NT2/D1 (cell line): ENCODE measurements at regions not wholly inside any gene's neighbourhood (a gene's known extent, or its start where the extent isn't known, plus 50 kb on each side); places are given as distances from the start of the nearest gene placed in this dataset.

Source experiments
- DNase-seq: peaks from one replicate; pipeline ENCODE4 v3.0.0-alpha.2; 2011; ENCODE audit warnings: low read depth, low spot score
- H3K27me3 ChIP-seq: 2 replicates; pipeline ENCODE4 v1.6.0; 2011; ENCODE audit warnings: mild to moderate bottlenecking; ENCODE audit not compliant: insufficient read length, insufficient read depth
- H3K36me3 ChIP-seq: 2 replicates; pipeline ENCODE4 v1.6.1; 2011; ENCODE audit warnings: mild to moderate bottlenecking, low read length, mixed read lengths; ENCODE audit not compliant: insufficient read depth, insufficient read length
- H3K4me1 ChIP-seq: 2 replicates; pipeline ENCODE4 v1.5.1; 2011; ENCODE audit not compliant: insufficient read depth, insufficient read length
- H3K4me3 ChIP-seq: 2 replicates; pipeline ENCODE4 v1.5.1; 2011; ENCODE audit warnings: low read depth; ENCODE audit not compliant: insufficient read length
- H3K9ac ChIP-seq: 2 replicates; pipeline ENCODE4 v1.6.0; 2011; ENCODE audit warnings: low read depth; ENCODE audit not compliant: insufficient read length
- H3K9me3 ChIP-seq: 2 replicates; pipeline ENCODE4 v1.5.1; 2011; ENCODE audit warnings: mild to moderate bottlenecking, low read length; ENCODE audit not compliant: insufficient read depth
- SUZ12 ChIP-seq: IDR thresholded peaks from 2 replicates; pipeline ENCODE4 v1.6.1; 2011; ENCODE audit not compliant: insufficient read length, insufficient read depth; ENCODE audit errors: extremely low read depth
- YY1 ChIP-seq: IDR thresholded peaks from 2 replicates; pipeline ENCODE4 v1.6.1; 2011; ENCODE audit not compliant: insufficient read length, insufficient read depth
- ZNF274 ChIP-seq: IDR thresholded peaks from 2 replicates; pipeline ENCODE4 v1.6.1; 2011; ENCODE audit warnings: mild to moderate bottlenecking, low read depth, low read length

DNA sequence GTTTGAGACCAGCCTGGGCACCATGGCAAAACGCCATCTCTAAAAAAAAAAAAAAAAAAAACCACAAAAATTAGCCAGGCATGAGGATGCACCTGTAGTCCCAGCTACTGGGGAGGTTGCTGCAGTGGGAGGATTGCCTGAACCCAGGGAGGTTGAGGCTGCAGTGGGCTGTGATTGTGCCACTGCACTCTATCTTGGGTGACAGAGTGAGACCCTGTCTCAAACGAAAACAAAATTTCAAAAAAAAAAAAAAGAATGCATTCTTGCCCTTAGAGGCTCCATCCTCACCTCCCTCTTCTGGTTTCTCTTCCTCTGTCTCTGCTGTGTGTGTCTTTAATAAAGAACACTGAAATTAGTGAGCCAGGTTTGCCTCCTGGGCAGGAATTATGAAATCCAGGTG, 107.8 kb downstream of the VCPKMT start:
- no peaks in the 10 kb centered on the region for H3K36me3 ChIP-seq
- TF ChIP-seq ZNF274 (no peak), SUZ12 (no peak), YY1 (no peak)
- no peaks in the 10 kb centered on the region for H3K4me1 ChIP-seq
- H3K4me3 ChIP-seq = no peak overlapping the region
- H3K9ac ChIP-seq = no peak overlapping the region
- DNase-seq = no peak
- peaks cover 18% of the 10 kb centered on the region for H3K27me3 ChIP-seq
- H3K9me3 ChIP-seq = no peaks in the 10 kb centered on the region

DNA sequence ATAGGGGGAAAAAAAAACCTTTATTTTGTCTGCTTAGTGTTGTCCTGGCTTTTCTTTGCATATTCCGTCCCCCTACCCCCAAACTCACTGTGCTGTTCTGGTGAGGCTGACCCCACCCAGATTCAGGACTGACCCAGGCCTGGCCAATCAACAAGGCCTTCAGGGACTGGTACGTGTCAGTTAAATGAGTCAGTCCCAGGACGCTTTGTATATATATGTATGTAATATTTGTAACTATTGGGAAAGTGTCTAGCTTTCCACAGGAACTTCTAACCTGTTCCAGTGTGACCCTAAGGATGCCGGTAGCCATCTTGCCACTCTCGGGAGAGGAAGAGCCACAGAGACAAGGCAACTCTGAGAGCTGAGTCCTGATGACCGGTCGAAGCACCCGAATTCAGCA, 107.4 kb downstream of the VCPKMT start:
- Histone ChIP-seq H3K36me3 (no peaks in the 10 kb centered on the region), H3K9me3 (no peaks in the 10 kb centered on the region), H3K9ac (no peak overlapping the region), H3K4me3 (no peak overlapping the region), H3K27me3 (peaks cover 16% of the 10 kb centered on the region), H3K4me1 (no peaks in the 10 kb centered on the region)
- DNase-seq = no peak
- TF ChIP-seq YY1 (no peak), SUZ12 (no peak), ZNF274 (no peak)

DNA sequence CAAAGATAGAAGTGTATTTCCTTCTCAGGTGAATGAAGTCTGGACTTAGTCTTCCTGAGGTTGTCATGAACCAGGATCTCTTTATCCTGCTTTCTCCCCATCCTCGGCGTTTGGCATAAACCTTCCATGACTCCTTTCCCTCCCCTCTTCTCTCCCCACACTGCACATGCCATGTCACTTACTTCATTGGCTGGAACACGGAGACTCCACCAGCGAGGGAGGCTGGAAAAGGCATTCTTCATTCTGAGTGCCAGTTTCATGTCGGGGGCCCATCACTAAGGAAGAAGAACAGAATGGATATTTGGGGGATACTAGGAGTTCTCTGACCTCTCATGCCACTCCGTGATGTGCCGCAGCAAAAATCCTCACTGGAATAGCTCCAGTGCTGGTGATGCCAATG, 105.6 kb downstream of the VCPKMT start:
- H3K9ac ChIP-seq = no peak overlapping the region
- no peak overlapping the region for H3K4me3 ChIP-seq
- H3K9me3 ChIP-seq = no peaks in the 10 kb centered on the region
- TF ChIP-seq YY1 (no peak), SUZ12 (no peak), ZNF274 (no peak)
- DNase-seq = no peak
- no peaks in the 10 kb centered on the region for H3K4me1 ChIP-seq
- H3K36me3 ChIP-seq = no peaks in the 10 kb centered on the region
- peaks cover 1% of the 10 kb centered on the region for H3K27me3 ChIP-seq

DNA sequence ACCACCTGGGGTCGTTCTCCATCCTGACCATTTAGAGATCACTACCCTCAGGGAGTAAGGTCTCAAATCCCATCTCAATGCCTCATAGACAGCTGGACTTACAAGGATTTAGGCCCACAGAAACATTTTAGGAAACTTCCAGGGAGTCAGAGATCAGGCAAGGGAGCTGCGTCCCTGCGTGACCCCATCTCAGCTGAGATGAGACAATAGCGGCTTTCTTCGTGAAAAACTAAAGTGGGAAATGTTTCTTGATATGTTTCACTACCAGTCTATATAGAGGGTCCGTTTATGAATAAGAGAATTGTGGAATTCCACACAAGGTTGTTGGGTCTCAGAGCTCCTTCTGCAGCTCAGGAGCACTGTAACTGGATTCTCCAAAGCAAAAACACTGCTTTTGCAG, 105.1 kb downstream of the VCPKMT start:
- DNase-seq = no peak
- TF ChIP-seq YY1 (no peak), SUZ12 (no peak), ZNF274 (no peak)
- no peak overlapping the region for H3K4me3 ChIP-seq
- no peaks in the 10 kb centered on the region for H3K9me3 ChIP-seq
- no peaks in the 10 kb centered on the region for H3K27me3 ChIP-seq
- H3K36me3 ChIP-seq = no peaks in the 10 kb centered on the region
- no peak overlapping the region for H3K9ac ChIP-seq
- no peaks in the 10 kb centered on the region for H3K4me1 ChIP-seq

DNA sequence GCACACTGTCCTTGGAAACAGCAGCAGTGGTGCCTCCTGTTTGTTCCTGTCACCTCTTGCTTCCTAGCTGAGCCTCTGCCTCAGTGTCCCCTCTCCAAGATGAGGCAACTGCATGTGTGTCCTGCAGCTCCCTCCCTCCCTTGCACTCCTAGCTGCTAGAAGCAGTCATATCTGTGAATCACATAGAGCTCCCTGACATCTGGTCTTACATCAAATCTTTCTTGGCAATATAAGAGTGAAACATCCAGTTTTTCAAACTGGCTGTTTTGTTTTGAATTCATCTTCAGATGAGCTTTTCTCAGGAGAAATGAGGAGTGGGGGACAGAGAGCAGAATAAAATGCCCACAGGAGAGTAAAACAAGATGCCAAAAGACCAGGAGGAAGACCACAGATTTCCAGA, 103.7 kb downstream of the VCPKMT start:
- Histone ChIP-seq H3K36me3 (no peaks in the 10 kb centered on the region), H3K4me1 (no peaks in the 10 kb centered on the region), H3K4me3 (no peak overlapping the region), H3K27me3 (no peaks in the 10 kb centered on the region), H3K9me3 (no peaks in the 10 kb centered on the region), H3K9ac (no peak overlapping the region)
- TF ChIP-seq SUZ12 (no peak), ZNF274 (no peak), YY1 (no peak)
- DNase-seq = no peak

DNA sequence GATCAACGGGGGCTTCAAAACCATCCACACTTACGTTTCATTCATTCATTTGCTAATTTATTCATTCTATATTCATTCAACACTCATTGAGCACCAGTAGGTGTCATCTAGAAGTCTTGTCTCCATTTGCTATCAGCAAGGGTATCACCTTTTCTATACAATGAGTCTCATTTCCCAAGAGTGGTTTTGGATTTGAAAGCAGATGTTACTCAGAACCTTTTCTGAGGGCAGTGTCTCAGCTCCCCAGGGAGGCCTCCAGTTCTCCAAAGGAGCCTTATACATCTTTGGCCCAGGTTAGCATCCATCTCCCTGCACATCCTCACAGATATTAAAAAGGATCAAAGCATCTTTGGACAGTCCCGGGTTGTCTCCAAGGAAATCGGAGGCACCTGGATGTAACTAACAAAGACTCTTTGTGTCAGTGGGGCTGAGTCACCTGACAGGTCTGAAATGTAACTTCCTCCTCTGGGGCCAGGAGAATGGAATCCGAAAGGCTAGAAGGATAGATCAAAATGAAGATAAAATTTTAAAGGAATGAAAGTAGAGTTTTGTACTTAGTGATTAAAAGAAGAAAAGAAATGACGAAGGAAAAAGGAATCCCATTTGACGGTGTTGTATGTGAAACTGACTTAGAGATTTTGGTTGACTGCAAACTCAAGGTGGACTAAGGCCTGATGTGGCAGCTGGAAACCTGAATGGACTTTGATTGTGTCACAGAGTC, 103.0 kb downstream of the VCPKMT start:
- no peaks in the 10 kb centered on the region for H3K36me3 ChIP-seq
- TF ChIP-seq ZNF274 (no peak), YY1 (no peak), SUZ12 (no peak)
- H3K9ac ChIP-seq = no peak overlapping the region
- H3K4me3 ChIP-seq = no peak overlapping the region
- DNase-seq = no peak
- no peaks in the 10 kb centered on the region for H3K4me1 ChIP-seq
- no peaks in the 10 kb centered on the region for H3K27me3 ChIP-seq
- H3K9me3 ChIP-seq = no peaks in the 10 kb centered on the region

DNA sequence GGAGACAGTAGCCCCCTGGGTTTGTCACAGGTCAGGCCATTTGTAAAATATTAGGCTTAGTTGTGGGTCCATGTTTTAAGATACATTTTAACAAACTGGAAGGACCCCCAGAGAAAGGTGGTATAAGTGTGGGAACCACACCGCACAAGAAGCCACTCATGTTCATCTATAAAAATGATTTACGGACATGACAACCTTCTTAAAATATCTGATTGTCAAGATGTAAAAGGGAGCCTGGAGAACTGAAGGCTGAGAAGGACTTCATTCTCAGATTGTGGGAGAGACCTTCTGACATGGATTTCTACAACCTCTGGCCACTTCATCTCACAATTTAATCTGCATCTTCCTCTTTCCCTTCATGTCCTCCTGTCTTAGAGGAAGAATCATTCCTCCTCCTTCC, 102.4 kb downstream of the VCPKMT start:
- Histone ChIP-seq H3K36me3 (no peaks in the 10 kb centered on the region), H3K27me3 (no peaks in the 10 kb centered on the region), H3K9me3 (no peaks in the 10 kb centered on the region), H3K9ac (no peak overlapping the region), H3K4me3 (no peak overlapping the region), H3K4me1 (no peaks in the 10 kb centered on the region)
- TF ChIP-seq YY1 (no peak), SUZ12 (no peak), ZNF274 (no peak)
- no peak for DNase-seq
